Spleen (tissue), 7 donors: ENCODE measurements at regions not wholly inside any gene's neighbourhood (a gene's known extent, or its start where the extent isn't known, plus 50 kb on each side); places are given as distances from the start of the nearest gene placed in this dataset.

Experiments
- CTCF ChIP-seq, 11 experiments: fragments of 200-600 bp in 7 of 11; fragments of 450-650 bp in 4 of 11; sonication (generic) in 4 of 11; IDR thresholded peaks in 8 of 11; conservative IDR thresholded peaks in 3 of 11; 1 replicate in 7 of 11; 2 replicates in 4 of 11; pipeline versions ENCODE4 v1.4.0 to v1.8.0; 2016 to 2021; ENCODE audit warnings: antibody characterized with exemption in 11 of 11, inconsistent platforms in 4 of 11, mild to moderate bottlenecking in 1 of 11
- POLR2A ChIP-seq, 3 donors: fragments of 450-650 bp; IDR thresholded peaks; one replicate each; pipeline ENCODE4 v1.5.1; 2017; ENCODE audit warnings: antibody characterized with exemption in 3 of 3, mild to moderate bottlenecking in 1 of 3
- POLR2AphosphoS5 ChIP-seq, 3 donors: sonication (generic); formaldehyde crosslinking; IDR thresholded peaks; one replicate each; pipeline ENCODE4 v1.5.1; 2017; ENCODE audit warnings: antibody characterized with exemption in 3 of 3
- donor health status: DM: no; HTN: no; CAD: no; lungs with moderate emphysema.
- donor health status: DM: no; HTN: no; CAD: no.
- donor health status: DM: no; HTN: no; CAD: no.

DNA sequence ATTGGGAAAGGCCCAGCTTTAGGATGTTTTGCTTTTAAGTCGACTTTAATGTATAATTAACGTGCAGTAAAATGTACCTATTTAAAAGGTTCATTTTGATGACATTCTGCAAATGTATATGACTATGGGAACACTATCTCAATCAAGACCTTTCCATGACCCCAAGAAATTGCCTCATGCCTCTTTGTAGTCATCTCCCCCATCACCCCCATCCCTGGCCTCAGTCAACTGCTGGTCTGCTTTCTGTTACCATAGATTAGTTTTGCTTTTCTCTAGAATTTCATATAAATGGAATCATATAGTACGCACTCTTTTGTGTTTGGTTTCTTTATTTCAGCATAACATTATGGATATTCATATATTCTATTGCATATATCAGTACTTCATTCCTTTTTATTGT, 80.7 kb upstream of the C9orf72 start:
- TF ChIP-seq POLR2AphosphoS5 (IDR thresholded peaks at IDR 0.05): no peak
- no peak for TF ChIP-seq CTCF (IDR thresholded peaks at IDR 0.05 in 8 of 11, conservative IDR thresholded peaks at IDR 0.05 in 3 of 11)
- no peak for TF ChIP-seq POLR2A (IDR thresholded peaks at IDR 0.05)
